GM20000 (cell line): ENCODE measurements at regions not wholly inside any gene's neighbourhood (a gene's known extent, or its start where the extent isn't known, plus 50 kb on each side); places are given as distances from the start of the nearest gene placed in this dataset.

Source experiments
- DNase-seq: peaks from one replicate; pipeline ENCODE4 v3.0.0; 2012; ENCODE audit warnings: low spot score
- TF ChIP-seq, protein P1 (sequence below): IDR thresholded peaks from 2 replicates; pipeline ENCODE4 v1.5.1; 2012; ENCODE audit warnings: mild to moderate bottlenecking, control low read depth; ENCODE audit errors: extremely low read depth, missing control alignments

GRCh38 chr7:16205466-16205865 is 215.9 kb downstream of the CRPPA start:
- DNase-seq = no peak
- TF ChIP-seq, protein P1, sequence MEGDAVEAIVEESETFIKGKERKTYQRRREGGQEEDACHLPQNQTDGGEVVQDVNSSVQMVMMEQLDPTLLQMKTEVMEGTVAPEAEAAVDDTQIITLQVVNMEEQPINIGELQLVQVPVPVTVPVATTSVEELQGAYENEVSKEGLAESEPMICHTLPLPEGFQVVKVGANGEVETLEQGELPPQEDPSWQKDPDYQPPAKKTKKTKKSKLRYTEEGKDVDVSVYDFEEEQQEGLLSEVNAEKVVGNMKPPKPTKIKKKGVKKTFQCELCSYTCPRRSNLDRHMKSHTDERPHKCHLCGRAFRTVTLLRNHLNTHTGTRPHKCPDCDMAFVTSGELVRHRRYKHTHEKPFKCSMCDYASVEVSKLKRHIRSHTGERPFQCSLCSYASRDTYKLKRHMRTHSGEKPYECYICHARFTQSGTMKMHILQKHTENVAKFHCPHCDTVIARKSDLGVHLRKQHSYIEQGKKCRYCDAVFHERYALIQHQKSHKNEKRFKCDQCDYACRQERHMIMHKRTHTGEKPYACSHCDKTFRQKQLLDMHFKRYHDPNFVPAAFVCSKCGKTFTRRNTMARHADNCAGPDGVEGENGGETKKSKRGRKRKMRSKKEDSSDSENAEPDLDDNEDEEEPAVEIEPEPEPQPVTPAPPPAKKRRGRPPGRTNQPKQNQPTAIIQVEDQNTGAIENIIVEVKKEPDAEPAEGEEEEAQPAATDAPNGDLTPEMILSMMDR = no peak

- TF ChIP-seq, protein P1 = no peak
- DNase-seq = no peak
Measured at GRCh38 chr7:16204953-16205352, 216.4 kb downstream of the CRPPA start.

- DNase-seq = no peak
- TF ChIP-seq, protein P1 = no peak
Measured at GRCh38 chr7:16203065-16203464, 218.3 kb downstream of the CRPPA start.

DNA sequence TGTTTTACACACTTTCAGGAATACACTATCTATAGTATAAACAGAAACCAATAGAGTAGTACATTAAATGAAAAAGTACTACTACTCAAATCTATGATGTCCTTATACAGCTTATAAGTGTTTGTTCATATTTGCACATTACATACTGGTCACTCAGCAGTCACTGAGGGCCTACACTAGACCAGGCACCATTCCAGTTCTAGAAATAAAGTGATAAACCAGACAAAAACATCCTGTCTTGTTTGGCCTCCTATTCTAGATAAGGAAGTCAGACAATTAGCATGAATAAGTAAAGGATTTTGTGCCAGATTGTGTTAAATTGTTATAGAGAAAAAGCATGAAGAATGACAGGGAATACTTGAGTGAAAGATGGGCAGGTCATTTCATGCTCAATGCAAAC is 219.0 kb downstream of the CRPPA start:
- TF ChIP-seq, protein P1 = no peak
- no peak for DNase-seq

DNA sequence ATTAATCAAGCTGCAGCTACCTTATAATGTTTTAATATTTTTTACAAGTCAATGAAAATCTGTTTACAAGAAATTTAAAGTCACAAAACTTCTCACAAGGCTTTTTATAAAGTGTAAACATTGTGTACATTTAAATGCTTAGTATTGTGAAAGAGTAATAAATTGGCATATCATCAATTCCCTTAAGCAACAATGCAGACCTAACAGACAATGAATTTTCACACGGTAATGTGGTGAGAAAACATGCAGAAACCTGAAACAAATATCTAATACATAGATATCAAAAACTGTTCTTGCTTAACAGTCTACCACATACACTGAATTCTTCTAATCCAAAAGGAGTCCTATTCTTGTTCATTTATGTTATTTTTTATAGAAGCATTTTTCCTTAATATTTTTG is 220.7 kb downstream of the CRPPA start:
- TF ChIP-seq, protein P1 = no peak
- no peak for DNase-seq

GRCh38 chr7:16193631-16194030 is 227.7 kb downstream of the CRPPA start:
- TF ChIP-seq, protein P1 = no peak
- DNase-seq = no peak

- TF ChIP-seq, protein P1 = no peak
- DNase-seq = no peak
Measured at GRCh38 chr7:16189026-16189715, 232.2 kb downstream of the CRPPA start.
